ENCODE measurements at regions not wholly inside any gene's neighbourhood (a gene's known extent, or its start where the extent isn't known, plus 50 kb on each side); places are given as distances from the start of the nearest gene placed in this dataset.

DNA sequence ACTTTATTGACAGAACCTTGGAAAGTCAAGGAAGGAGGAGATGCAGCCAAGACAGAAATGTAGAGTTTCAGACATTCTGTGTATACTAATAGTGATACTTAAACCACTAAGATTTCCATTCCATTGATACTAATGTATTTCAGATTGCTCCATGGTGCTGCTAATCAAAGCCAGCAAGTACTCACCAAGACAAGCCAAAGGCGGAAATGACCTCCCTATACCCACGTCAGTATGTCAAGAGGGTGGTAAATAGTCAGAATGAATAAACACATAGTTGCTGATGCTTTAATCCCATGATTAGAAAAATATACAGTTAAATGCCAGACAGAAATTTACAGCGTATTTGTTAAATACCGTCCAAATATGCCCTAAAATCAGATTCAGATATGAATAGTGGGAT lies 417.8 kb upstream of the INTU start:
- Histone ChIP-seq H2AFZ (ENCODE audit: low read length) (no peak overlapping the region), H3K4me1 (ENCODE audit: control insufficient read depth, extremely low read depth, insufficient read depth, low read length) (no peaks in the 10 kb centered on the region), H3K79me2 (ENCODE audit: control insufficient read depth, insufficient read depth, low read length) (no peaks in the 10 kb centered on the region), H3K4me3 (replicated peaks in 1 of 4; ENCODE audit: control extremely low read depth in 1 of 4, insufficient read depth in 1 of 4, low read depth in 3 of 4, low read length in 4 of 4) (no peak overlapping the region), H3K27me3 (ENCODE audit: control insufficient read depth, insufficient read depth, low read length) (no peaks in the 10 kb centered on the region), H3K4me2 (ENCODE audit: extremely low read depth, insufficient read depth, low read length) (no peak overlapping the region), H3K36me3 (ENCODE audit: control insufficient read depth, insufficient read depth, low read length) (no peaks in the 10 kb centered on the region), H3K9ac (ENCODE audit: insufficient read depth, low read length) (no peak overlapping the region), H4K20me1 (ENCODE audit: control insufficient read depth, extremely low read depth, insufficient read depth, low read length) (no peaks in the 10 kb centered on the region), H3K9me3 (ENCODE audit: control insufficient read depth, insufficient read depth, low read depth, low read length) (no peaks in the 10 kb centered on the region), H3K27ac (ENCODE audit: insufficient read depth, low read length) (no peak overlapping the region)
- no peak for DNase-seq (ENCODE audit: low read depth in 2 of 2)
- TF ChIP-seq, protein P1, sequence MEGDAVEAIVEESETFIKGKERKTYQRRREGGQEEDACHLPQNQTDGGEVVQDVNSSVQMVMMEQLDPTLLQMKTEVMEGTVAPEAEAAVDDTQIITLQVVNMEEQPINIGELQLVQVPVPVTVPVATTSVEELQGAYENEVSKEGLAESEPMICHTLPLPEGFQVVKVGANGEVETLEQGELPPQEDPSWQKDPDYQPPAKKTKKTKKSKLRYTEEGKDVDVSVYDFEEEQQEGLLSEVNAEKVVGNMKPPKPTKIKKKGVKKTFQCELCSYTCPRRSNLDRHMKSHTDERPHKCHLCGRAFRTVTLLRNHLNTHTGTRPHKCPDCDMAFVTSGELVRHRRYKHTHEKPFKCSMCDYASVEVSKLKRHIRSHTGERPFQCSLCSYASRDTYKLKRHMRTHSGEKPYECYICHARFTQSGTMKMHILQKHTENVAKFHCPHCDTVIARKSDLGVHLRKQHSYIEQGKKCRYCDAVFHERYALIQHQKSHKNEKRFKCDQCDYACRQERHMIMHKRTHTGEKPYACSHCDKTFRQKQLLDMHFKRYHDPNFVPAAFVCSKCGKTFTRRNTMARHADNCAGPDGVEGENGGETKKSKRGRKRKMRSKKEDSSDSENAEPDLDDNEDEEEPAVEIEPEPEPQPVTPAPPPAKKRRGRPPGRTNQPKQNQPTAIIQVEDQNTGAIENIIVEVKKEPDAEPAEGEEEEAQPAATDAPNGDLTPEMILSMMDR (conservative IDR thresholded peaks at IDR 0.05 in 1 of 2, IDR thresholded peaks at IDR 0.05 in 1 of 2; ENCODE audit: low read depth in 1 of 2, low read length in 2 of 2), result no peak
- TF ChIP-seq EZH2 (IDR thresholded peaks at IDR 0.05; ENCODE audit: low read length, missing control alignments), result no peak

DNA sequence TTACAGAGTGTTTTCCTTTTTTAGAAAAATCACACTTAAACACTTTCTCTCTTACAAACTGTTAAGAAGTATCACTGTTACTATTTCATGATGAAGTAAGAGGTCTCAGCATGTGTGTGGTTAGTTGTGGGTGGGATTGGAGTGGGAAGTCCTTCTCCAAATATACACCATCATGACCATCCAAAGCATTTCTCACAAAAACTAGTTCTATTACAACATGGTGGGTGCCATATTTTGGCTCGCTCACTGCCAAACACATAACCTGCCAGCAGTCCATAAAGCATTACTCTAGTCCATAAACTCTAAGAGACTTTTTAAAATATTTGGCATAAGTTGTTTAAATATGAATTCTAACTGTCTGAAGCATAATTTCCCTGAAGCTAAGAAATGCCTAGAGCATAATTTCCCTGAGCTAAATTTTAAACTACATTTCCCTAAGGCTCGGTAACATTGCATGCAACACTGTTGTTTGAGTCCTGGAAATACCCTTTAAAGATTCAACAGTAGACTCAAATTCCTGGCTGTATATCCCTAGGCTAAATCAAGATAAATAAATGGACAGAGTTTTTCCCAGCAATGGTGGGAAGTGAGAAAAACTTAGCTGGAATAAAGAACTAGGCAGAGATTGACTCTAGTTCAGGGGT lies 415.0 kb upstream of the INTU start:
- DNase-seq (ENCODE audit: low read depth in 2 of 2), result no peak
- Histone ChIP-seq H3K4me2 (ENCODE audit: extremely low read depth, insufficient read depth, low read length) (no peak overlapping the region), H3K27me3 (ENCODE audit: control insufficient read depth, insufficient read depth, low read length) (no peaks in the 10 kb centered on the region), H3K4me3 (replicated peaks in 1 of 4; ENCODE audit: control extremely low read depth in 1 of 4, insufficient read depth in 1 of 4, low read depth in 3 of 4, low read length in 4 of 4) (no peak overlapping the region), H3K9me3 (ENCODE audit: control insufficient read depth, insufficient read depth, low read depth, low read length) (no peaks in the 10 kb centered on the region), H3K36me3 (ENCODE audit: control insufficient read depth, insufficient read depth, low read length) (no peaks in the 10 kb centered on the region), H4K20me1 (ENCODE audit: control insufficient read depth, extremely low read depth, insufficient read depth, low read length) (no peaks in the 10 kb centered on the region), H3K79me2 (ENCODE audit: control insufficient read depth, insufficient read depth, low read length) (no peaks in the 10 kb centered on the region), H3K9ac (ENCODE audit: insufficient read depth, low read length) (no peak overlapping the region), H2AFZ (ENCODE audit: low read length) (no peak overlapping the region), H3K4me1 (ENCODE audit: control insufficient read depth, extremely low read depth, insufficient read depth, low read length) (no peaks in the 10 kb centered on the region), H3K27ac (ENCODE audit: insufficient read depth, low read length) (no peak overlapping the region)
- TF ChIP-seq EZH2 (IDR thresholded peaks at IDR 0.05; ENCODE audit: low read length, missing control alignments), result no peak
- TF ChIP-seq, protein P1 (conservative IDR thresholded peaks at IDR 0.05 in 1 of 2, IDR thresholded peaks at IDR 0.05 in 1 of 2; ENCODE audit: low read depth in 1 of 2, low read length in 2 of 2), result no peak

DNA sequence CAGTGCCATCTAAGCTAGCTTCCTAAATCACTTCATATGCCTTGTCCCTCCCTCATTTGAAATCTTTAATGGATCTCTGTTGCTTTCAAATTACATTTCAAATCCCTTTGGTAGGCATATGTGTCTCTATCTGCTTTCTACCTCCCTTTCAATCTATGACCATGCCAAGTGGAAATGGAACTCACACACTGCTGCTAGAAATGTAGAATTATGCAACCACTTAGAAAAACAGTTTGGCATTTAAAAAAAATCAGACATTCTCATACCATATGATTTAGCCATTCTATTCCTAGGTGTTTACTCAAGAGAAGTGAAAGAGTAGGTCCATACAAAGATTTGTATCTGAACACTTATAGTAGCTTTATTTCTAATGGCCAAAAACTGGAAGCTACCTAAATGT lies 413.5 kb upstream of the INTU start:
- DNase-seq (ENCODE audit: low read depth in 2 of 2), result no peak
- no peak overlapping the region for H2AFZ ChIP-seq (ENCODE audit: low read length)
- H3K27ac ChIP-seq (ENCODE audit: insufficient read depth, low read length), result no peak overlapping the region
- no peaks in the 10 kb centered on the region for H3K27me3 ChIP-seq (ENCODE audit: control insufficient read depth, insufficient read depth, low read length)
- no peaks in the 10 kb centered on the region for H3K79me2 ChIP-seq (ENCODE audit: control insufficient read depth, insufficient read depth, low read length)
- no peak overlapping the region for H3K4me3 ChIP-seq (replicated peaks in 1 of 4; ENCODE audit: control extremely low read depth in 1 of 4, insufficient read depth in 1 of 4, low read depth in 3 of 4, low read length in 4 of 4)
- H3K4me1 ChIP-seq (ENCODE audit: control insufficient read depth, extremely low read depth, insufficient read depth, low read length), result no peaks in the 10 kb centered on the region
- no peaks in the 10 kb centered on the region for H3K36me3 ChIP-seq (ENCODE audit: control insufficient read depth, insufficient read depth, low read length)
- no peak overlapping the region for H3K9ac ChIP-seq (ENCODE audit: insufficient read depth, low read length)
- H3K9me3 ChIP-seq (ENCODE audit: control insufficient read depth, insufficient read depth, low read depth, low read length), result no peaks in the 10 kb centered on the region
- H4K20me1 ChIP-seq (ENCODE audit: control insufficient read depth, extremely low read depth, insufficient read depth, low read length), result no peaks in the 10 kb centered on the region
- no peak for TF ChIP-seq EZH2 (IDR thresholded peaks at IDR 0.05; ENCODE audit: low read length, missing control alignments)
- TF ChIP-seq, protein P1 (conservative IDR thresholded peaks at IDR 0.05 in 1 of 2, IDR thresholded peaks at IDR 0.05 in 1 of 2; ENCODE audit: low read depth in 1 of 2, low read length in 2 of 2), result no peak
- no peak overlapping the region for H3K4me2 ChIP-seq (ENCODE audit: extremely low read depth, insufficient read depth, low read length)

Measured in fibroblast of lung (primary cell).